Activated CD4-positive, alpha-beta memory T cell treated with anti-CD3 and anti-CD28 coated beads, Interleukin-2, amount 10 ng/mL, durations not matched to agents 7 days and 5 days (primary cell): ENCODE measurements at regions not wholly inside any gene's neighbourhood (a gene's known extent, or its start where the extent isn't known, plus 50 kb on each side); places are given as distances from the start of the nearest gene placed in this dataset.
"Not testable (repeated sequence)": the region's sequence is repeated elsewhere in the genome, so short reads cannot be mapped to it uniquely, and the experiment has no call there.

ENCODE experiments used
- CTCF ChIA-PET: fragments of 350-600 bp; sonication (Branson Sonifier 250); formaldehyde crosslinking; loops from one replicate; lab custom pipeline; 2021; ENCODE audit warnings: antibody characterized with exemption, inconsistent platforms; lab: Charles Lee
- POLR2A ChIA-PET: fragments of 350-600 bp; sonication (Branson Sonifier 250); formaldehyde crosslinking; loops from one replicate; lab custom pipeline; 2021; ENCODE audit warnings: antibody characterized with exemption; lab: Charles Lee
- DNase-seq: peaks from one replicate; pipeline ENCODE4 v3.0.0-alpha.2; 2020
- H3K27ac Mint-ChIP-seq: one replicate; pipeline ENCODE4 v1.8.0; 2021; ENCODE audit warnings: mild to moderate bottlenecking, mixed read lengths
- H3K27me3 Mint-ChIP-seq: one replicate; pipeline ENCODE4 v1.8.0; 2021; ENCODE audit warnings: mixed read lengths
- H3K36me3 Mint-ChIP-seq: one replicate; pipeline ENCODE4 v1.8.0; 2021; ENCODE audit warnings: low read depth, mixed read lengths
- H3K4me1 Mint-ChIP-seq: one replicate; pipeline ENCODE4 v1.8.0; 2021; ENCODE audit warnings: mixed read lengths
- H3K4me3 Mint-ChIP-seq: one replicate; pipeline ENCODE4 v1.8.0; 2021; ENCODE audit warnings: mild to moderate bottlenecking, mixed read lengths
- H3K9me3 Mint-ChIP-seq: one replicate; pipeline ENCODE4 v1.8.0; 2021; ENCODE audit warnings: mixed read lengths

DNA sequence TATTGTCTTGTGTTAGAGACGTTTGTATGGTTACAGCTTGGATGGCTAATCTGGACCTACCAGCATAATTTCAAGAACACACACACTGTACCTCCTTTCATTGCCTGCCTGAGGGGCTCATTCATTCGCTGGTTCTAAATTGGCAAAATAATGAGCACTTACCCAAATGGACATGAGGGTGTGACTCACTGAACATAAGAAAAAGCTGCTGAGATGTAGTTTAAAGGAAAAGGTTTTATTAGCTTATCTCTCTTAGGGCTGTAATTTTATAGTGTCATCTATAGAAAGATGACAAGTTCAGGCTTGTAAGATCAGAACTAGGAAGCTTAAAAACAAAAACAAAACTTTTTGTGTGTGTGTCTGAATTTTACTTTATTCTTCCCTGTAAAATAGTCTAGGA lies 120.7 kb upstream of the WNT7A start:
- Mint-ChIP-seq H3K27ac (no peak overlapping the region), H3K36me3 (no peaks in the 10 kb centered on the region), H3K27me3 (peaks cover 1% of the 10 kb centered on the region), H3K9me3 (peaks cover 5% of the 10 kb centered on the region), H3K4me1 (no peaks in the 10 kb centered on the region), H3K4me3 (no peak overlapping the region)
- no peak for DNase-seq
- ChIA-PET POLR2A (no interaction called here), CTCF (no interaction called here)

- ChIA-PET POLR2A (no interaction called here), CTCF (no interaction called here)
- no peak overlapping the region for H3K27ac Mint-ChIP-seq
- peaks cover 1% of the 10 kb centered on the region for H3K27me3 Mint-ChIP-seq
- peaks cover 6% of the 10 kb centered on the region for H3K9me3 Mint-ChIP-seq
- DNase-seq: no peak
- no peaks in the 10 kb centered on the region for H3K36me3 Mint-ChIP-seq
- H3K4me1 Mint-ChIP-seq: no peaks in the 10 kb centered on the region
- no peak overlapping the region for H3K4me3 Mint-ChIP-seq
Observed at GRCh38 chr3:13998831-13999230, 119.0 kb upstream of the WNT7A start.

GRCh38 chr3:13995216-13995615 lies 115.3 kb upstream of the WNT7A start:
- H3K36me3 Mint-ChIP-seq, H3K27ac Mint-ChIP-seq, CTCF ChIA-PET, H3K27me3 Mint-ChIP-seq, H3K4me1 Mint-ChIP-seq, H3K9me3 Mint-ChIP-seq, POLR2A ChIA-PET, DNase-seq, H3K4me3 Mint-ChIP-seq: not testable (repeated sequence)

- DNase-seq, CTCF ChIA-PET, H3K4me1 Mint-ChIP-seq, H3K27ac Mint-ChIP-seq, POLR2A ChIA-PET, H3K4me3 Mint-ChIP-seq, H3K27me3 Mint-ChIP-seq, H3K9me3 Mint-ChIP-seq, H3K36me3 Mint-ChIP-seq: not testable (repeated sequence)
Observed at GRCh38 chr3:13988925-13989324, 109.1 kb upstream of the WNT7A start.

- no peaks in the 10 kb centered on the region for H3K27me3 Mint-ChIP-seq
- no peak overlapping the region for H3K4me3 Mint-ChIP-seq
- DNase-seq: no peak
- no peak overlapping the region for H3K27ac Mint-ChIP-seq
- ChIA-PET POLR2A (no interaction called here), CTCF (no interaction called here)
- no peaks in the 10 kb centered on the region for H3K36me3 Mint-ChIP-seq
- peaks cover 19% of the 10 kb centered on the region for H3K9me3 Mint-ChIP-seq
- no peaks in the 10 kb centered on the region for H3K4me1 Mint-ChIP-seq
Observed at GRCh38 chr3:13976469-13976868, 96.6 kb upstream of the WNT7A start.

DNA sequence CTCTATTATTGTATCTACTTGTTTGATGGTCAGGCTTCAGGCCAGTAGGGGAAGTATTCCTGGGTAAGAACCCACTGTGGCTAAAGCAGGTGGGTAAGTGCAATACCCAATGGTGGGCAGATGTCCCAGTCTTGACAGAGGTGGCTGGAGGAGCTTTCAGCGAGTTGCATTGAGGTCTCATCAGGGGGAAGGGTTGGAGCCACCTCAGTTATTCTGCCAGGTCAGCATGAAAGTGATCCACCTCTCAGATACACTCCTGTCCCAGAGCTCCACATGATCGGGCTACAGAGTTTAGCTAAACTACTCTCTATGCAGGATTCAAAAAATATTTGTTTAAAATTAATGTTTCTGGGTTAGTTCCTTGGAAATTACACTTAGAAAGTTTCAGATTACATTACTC lies 95.8 kb upstream of the WNT7A start:
- Mint-ChIP-seq H3K36me3 (no peaks in the 10 kb centered on the region), H3K4me3 (no peak overlapping the region), H3K27ac (no peak overlapping the region), H3K4me1 (no peaks in the 10 kb centered on the region), H3K27me3 (no peaks in the 10 kb centered on the region), H3K9me3 (peaks cover 22% of the 10 kb centered on the region)
- DNase-seq: no peak
- ChIA-PET CTCF (no interaction called here), POLR2A (no interaction called here)

GRCh38 chr3:13972679-13973379 lies 93.0 kb upstream of the WNT7A start:
- DNase-seq: no peak
- no peak overlapping the region for H3K27ac Mint-ChIP-seq
- H3K36me3 Mint-ChIP-seq: no peaks in the 10 kb centered on the region
- peaks cover 22% of the 10 kb centered on the region for H3K9me3 Mint-ChIP-seq
- no peaks in the 10 kb centered on the region for H3K4me1 Mint-ChIP-seq
- H3K4me3 Mint-ChIP-seq: no peak overlapping the region
- ChIA-PET CTCF (no interaction called here), POLR2A (no interaction called here)
- H3K27me3 Mint-ChIP-seq: no peaks in the 10 kb centered on the region

DNA sequence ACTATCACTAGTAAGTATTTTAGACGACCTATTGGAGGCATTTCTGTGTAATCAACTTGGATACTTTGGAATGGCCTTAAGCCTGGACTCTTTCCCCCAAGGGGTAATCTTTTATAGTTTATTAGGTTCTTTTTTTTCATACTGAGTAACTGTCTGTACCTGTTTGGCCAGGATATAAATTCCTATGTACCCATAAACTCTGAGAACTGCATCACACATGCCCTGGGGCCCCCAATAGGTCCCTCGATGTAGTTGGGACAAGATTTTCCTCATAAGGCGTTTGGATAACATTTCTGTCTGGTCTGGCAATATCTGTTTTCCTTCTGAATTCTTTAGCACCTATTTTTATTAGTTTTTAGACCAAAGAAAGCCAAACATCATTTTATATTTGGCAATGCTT lies 86.4 kb upstream of the WNT7A start:
- H3K4me1 Mint-ChIP-seq: peaks cover 4% of the 10 kb centered on the region
- DNase-seq: no peak
- peaks cover 6% of the 10 kb centered on the region for H3K27me3 Mint-ChIP-seq

DNA sequence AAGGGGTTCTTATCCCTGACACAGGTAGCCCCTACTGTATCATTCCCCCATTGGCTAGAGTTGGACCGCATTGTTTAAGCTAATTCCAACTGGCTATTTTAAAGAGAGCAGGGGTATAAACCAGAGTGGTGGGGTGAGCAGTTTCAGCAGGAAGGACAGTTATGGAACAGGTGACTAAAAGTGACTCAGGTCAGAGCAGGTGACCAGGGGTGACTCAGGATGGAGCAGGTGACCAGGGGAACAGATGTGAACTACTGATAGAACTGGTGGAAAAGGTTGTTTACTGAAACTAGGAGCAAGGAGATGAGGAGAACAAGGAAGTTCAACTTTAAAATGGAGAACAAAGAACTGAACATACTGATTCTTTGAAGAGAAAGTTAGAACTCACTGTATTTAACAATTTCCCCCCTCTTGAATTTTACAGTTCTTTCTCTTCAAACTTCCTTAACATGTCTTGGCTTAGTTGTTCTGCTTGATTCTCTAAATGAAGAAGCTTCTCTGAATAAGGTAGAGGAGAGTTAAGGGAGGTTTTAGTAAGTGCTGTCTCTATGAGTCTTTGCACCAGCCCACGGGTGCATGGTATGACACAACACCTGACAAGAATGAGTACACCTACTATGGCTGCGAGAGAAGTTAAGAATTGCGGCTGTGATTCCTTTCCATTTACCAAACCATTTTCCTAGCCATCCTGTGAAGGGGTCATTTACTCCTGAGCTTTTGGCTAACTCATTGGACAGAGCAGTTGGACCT lies 83.4 kb upstream of the WNT7A start:
- no peak overlapping the region for H3K27ac Mint-ChIP-seq
- no peak overlapping the region for H3K4me3 Mint-ChIP-seq
- peaks cover 9% of the 10 kb centered on the region for H3K27me3 Mint-ChIP-seq
- DNase-seq: no peak
- H3K9me3 Mint-ChIP-seq: peaks cover 7% of the 10 kb centered on the region
- H3K36me3 Mint-ChIP-seq: no peaks in the 10 kb centered on the region
- H3K4me1 Mint-ChIP-seq: peaks cover 4% of the 10 kb centered on the region
- CTCF ChIA-PET: no interaction called here
- POLR2A ChIA-PET: no interaction called here

More for the DNA sequence above, 86.4 kb upstream of the WNT7A start:
- Mint-ChIP-seq H3K4me3 (no peak overlapping the region), H3K27ac (no peak overlapping the region), H3K9me3 (peaks cover 5% of the 10 kb centered on the region), H3K36me3 (no peaks in the 10 kb centered on the region)
- ChIA-PET POLR2A (no interaction called here), CTCF (no interaction called here)

DNA sequence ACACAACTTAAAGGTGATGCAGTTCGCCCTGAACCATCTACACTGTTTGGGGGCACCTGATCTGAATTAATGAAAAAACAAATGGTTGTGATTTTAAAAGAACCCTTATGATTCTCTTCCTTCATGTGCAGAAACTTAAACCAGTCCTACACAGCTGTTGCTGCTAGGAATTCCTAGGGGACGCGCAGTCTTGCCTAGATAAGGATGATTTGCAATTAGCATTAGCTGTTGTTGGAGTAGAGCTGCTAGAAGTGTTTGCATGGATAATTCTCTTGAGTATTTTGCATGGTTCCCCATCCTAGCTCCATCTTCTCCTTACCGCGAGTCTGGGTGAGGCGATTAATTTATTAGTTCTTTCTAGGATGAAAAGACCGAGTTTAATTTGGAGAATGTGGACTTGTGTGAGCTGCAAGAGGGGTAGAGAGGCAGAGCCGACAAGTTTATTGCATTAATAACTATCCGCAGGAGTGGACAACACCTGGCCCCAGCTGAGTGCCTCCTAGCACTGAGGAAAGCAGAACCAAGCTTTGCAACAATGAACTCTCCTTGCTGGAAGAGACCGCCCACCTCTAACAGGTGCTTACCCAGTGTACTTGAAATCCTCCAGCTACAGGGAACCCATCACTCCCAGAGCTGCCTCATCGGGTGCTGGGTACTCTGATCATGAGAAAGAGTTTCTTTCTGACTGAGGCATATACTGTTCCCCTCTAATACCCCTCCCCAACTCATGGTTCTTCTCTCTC lies 75.0 kb upstream of the WNT7A start:
- ChIA-PET POLR2A (no interaction called here), CTCF (no interaction called here)
- Mint-ChIP-seq H3K4me3 (no peak overlapping the region), H3K27ac (no peak overlapping the region), H3K36me3 (no peaks in the 10 kb centered on the region), H3K27me3 (no peaks in the 10 kb centered on the region), H3K9me3 (peaks cover 9% of the 10 kb centered on the region), H3K4me1 (no peaks in the 10 kb centered on the region)
- no peak for DNase-seq

DNA sequence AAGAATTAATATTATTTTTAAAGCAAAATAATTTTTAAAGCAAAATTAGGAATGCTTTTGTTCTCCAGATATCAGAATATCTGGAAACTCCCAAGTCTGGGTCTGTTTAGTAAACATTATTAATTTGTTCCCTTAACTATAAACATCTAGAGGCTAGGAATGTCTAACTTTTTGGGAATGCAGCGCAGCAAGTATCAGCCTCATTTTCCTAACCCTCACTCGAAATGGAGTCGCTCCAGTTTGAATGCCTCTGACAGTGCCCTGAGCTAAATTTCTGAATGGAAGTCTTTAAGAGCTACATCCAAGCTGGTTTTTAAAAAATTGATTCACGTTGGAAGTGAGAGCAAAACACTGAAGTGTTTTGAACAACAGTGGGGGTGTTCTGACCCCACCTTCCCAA lies 74.4 kb upstream of the WNT7A start:
- Mint-ChIP-seq H3K4me1 (no peaks in the 10 kb centered on the region), H3K4me3 (no peak overlapping the region), H3K27me3 (no peaks in the 10 kb centered on the region), H3K36me3 (no peaks in the 10 kb centered on the region), H3K27ac (no peak overlapping the region), H3K9me3 (peaks cover 9% of the 10 kb centered on the region)
- ChIA-PET CTCF (no interaction called here), POLR2A (no interaction called here)
- no peak for DNase-seq

- POLR2A ChIA-PET: no interaction called here
- H3K27me3 Mint-ChIP-seq: peaks cover 9% of the 10 kb centered on the region
- H3K4me3 Mint-ChIP-seq: no peak overlapping the region
- no peak for DNase-seq
- CTCF ChIA-PET: no interaction called here
- H3K4me1 Mint-ChIP-seq: no peaks in the 10 kb centered on the region
- H3K36me3 Mint-ChIP-seq: no peaks in the 10 kb centered on the region
- H3K27ac Mint-ChIP-seq: no peak overlapping the region
- H3K9me3 Mint-ChIP-seq: peaks cover 10% of the 10 kb centered on the region
Observed at GRCh38 chr3:13951184-13951583, 71.3 kb upstream of the WNT7A start.

GRCh38 chr3:13950042-13950441 lies 70.2 kb upstream of the WNT7A start:
- Mint-ChIP-seq H3K27me3 (peaks cover 9% of the 10 kb centered on the region), H3K36me3 (no peaks in the 10 kb centered on the region), H3K4me1 (no peaks in the 10 kb centered on the region), H3K9me3 (peaks cover 12% of the 10 kb centered on the region), H3K27ac (no peak overlapping the region), H3K4me3 (no peak overlapping the region)
- no peak for DNase-seq
- CTCF ChIA-PET: no interaction called here
- POLR2A ChIA-PET: no interaction called here
